ENCODE measurements at regions not wholly inside any gene's neighbourhood (a gene's known extent, or its start where the extent isn't known, plus 50 kb on each side); places are given as distances from the start of the nearest gene placed in this dataset.

GRCh38 chr10:44132361-44133289, 252.3 kb downstream of the CXCL12 start:
- peak; percentile 42 to 86 (median 78) for ATAC-seq

GRCh38 chr10:44126291-44126717, 258.6 kb downstream of the CXCL12 start:
- H3K36me3 ChIP-seq, result no peaks in the 10 kb centered on the region
- intact Hi-C loops (cut with DNase I), result no loop called here
- DNase-seq (no peak), ATAC-seq (peak in 2 of 4 donors; percentile 38 to 44)
- H3K27me3 ChIP-seq, result no peaks in the 10 kb centered on the region
- H3K4me1 ChIP-seq, result peaks cover 0 to 2% (median 0%) of the 10 kb centered on the region in 12 donors
- no peak overlapping the region for H3K27ac ChIP-seq
- WGBS, 4 donors, result 73 to 88% (median 85%) methylated on average over 5 of the region's 5 CpGs
- H3K4me3 ChIP-seq, result no peak overlapping the region
- no peaks in the 10 kb centered on the region for H3K9me3 ChIP-seq
- TF ChIP-seq CTCF (IDR thresholded peaks at IDR 0.05) (no peak), POLR2A (IDR thresholded peaks at IDR 0.05) (no peak)

More at GRCh38 chr10:44132361-44133289, 252.3 kb downstream of the CXCL12 start:
- DNase-seq, result peak in 3 of 5 donors; percentile 30 to 40 (median 40)
- Histone ChIP-seq H3K4me3 (no peak overlapping the region), H3K27ac (no peak overlapping the region), H3K27me3 (no peaks in the 10 kb centered on the region), H3K4me1 (peaks cover 0 to 7% (median 0%) of the 10 kb centered on the region in 12 donors), H3K9me3 (no peaks in the 10 kb centered on the region), H3K36me3 (no peaks in the 10 kb centered on the region)
- intact Hi-C loops (cut with DNase I), result no loop called here
- 68 to 83% (median 75%) methylated on average over 11 of the region's 11 CpGs for WGBS, 4 donors
- no peak for TF ChIP-seq CTCF (IDR thresholded peaks at IDR 0.05)
- no peak for TF ChIP-seq POLR2A (IDR thresholded peaks at IDR 0.05)

- H3K4me1 ChIP-seq, result peaks cover 0 to 2% (median 0%) of the 10 kb centered on the region in 12 donors
- no peak overlapping the region for H3K27ac ChIP-seq
- no peak for DNase-seq
- H3K4me3 ChIP-seq, result no peak overlapping the region
- WGBS, 4 donors, result 91 to 100% (median 98%) methylated on average over 1 of the region's 1 CpG
- TF ChIP-seq POLR2A (IDR thresholded peaks at IDR 0.05) (no peak), CTCF (IDR thresholded peaks at IDR 0.05) (no peak)
- intact Hi-C loops (cut with DNase I), result no loop called here
- H3K9me3 ChIP-seq, result no peaks in the 10 kb centered on the region
- peak in 2 of 4 donors; percentile 51 to 60 for ATAC-seq
- no peaks in the 10 kb centered on the region for H3K36me3 ChIP-seq
- no peaks in the 10 kb centered on the region for H3K27me3 ChIP-seq
Measured at GRCh38 chr10:44125879-44126278, 259.0 kb downstream of the CXCL12 start.

- Histone ChIP-seq H3K4me1 (peaks cover 0 to 2% (median 0%) of the 10 kb centered on the region in 12 donors), H3K27me3 (no peaks in the 10 kb centered on the region), H3K9me3 (peaks cover 0 to 4% (median 0%) of the 10 kb centered on the region in 12 donors), H3K27ac (no peak overlapping the region), H3K36me3 (no peaks in the 10 kb centered on the region), H3K4me3 (no peak overlapping the region)
- WGBS, 4 donors, result 92 to 98% (median 94%) methylated on average over 3 of the region's 3 CpGs
- intact Hi-C loops (cut with DNase I), result no loop called here
- TF ChIP-seq CTCF (IDR thresholded peaks at IDR 0.05), result no peak
- no peak for TF ChIP-seq POLR2A (IDR thresholded peaks at IDR 0.05)
- no peak for ATAC-seq
- DNase-seq, result no peak
Measured at GRCh38 chr10:44118500-44118899, 266.4 kb downstream of the CXCL12 start.
